ENCODE measurements at regions not wholly inside any gene's neighbourhood (a gene's known extent, or its start where the extent isn't known, plus 50 kb on each side); places are given as distances from the start of the nearest gene placed in this dataset.

DNA sequence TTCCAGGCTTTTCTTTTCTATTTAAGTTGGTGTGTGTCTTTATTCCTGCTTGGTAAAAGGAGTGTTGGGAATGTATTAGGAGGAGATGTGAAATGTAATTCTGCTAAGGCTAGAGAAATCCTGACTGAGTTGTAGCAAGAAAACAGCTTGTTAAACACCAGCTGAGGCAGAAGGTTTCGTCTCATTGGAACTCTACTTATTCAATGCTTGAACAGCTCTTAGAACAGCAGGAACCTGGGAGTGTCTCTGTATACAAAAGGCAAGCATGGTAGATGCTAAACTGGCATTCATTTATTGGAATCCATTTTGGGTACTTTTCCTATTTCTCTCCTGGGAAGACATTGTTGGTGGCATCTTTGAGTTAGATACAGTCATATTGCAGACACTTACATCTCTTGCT, 280.9 kb downstream of the HRH4 start:
- H3K4me3 ChIP-seq (ENCODE audit: low read length), result no peak overlapping the region
- H3K27me3 ChIP-seq (ENCODE audit: insufficient read depth, low read length), result no peaks in the 10 kb centered on the region
- no peaks in the 10 kb centered on the region for H3K9me3 ChIP-seq (ENCODE audit: low read depth, low read length)
- H3K4me1 ChIP-seq (ENCODE audit: insufficient read depth, low read length), result no peaks in the 10 kb centered on the region

- no peak overlapping the region for H3K4me3 ChIP-seq (ENCODE audit: low read length)
- no peaks in the 10 kb centered on the region for H3K4me1 ChIP-seq (ENCODE audit: insufficient read depth, low read length)
- H3K9me3 ChIP-seq (ENCODE audit: low read depth, low read length), result no peaks in the 10 kb centered on the region
- no peaks in the 10 kb centered on the region for H3K27me3 ChIP-seq (ENCODE audit: insufficient read depth, low read length)
Observed at GRCh38 chr18:24741965-24742724, 281.7 kb downstream of the HRH4 start.

- H3K27me3 ChIP-seq (ENCODE audit: insufficient read depth, low read length), result no peaks in the 10 kb centered on the region
- no peaks in the 10 kb centered on the region for H3K9me3 ChIP-seq (ENCODE audit: low read depth, low read length)
- H3K4me1 ChIP-seq (ENCODE audit: insufficient read depth, low read length), result no peaks in the 10 kb centered on the region
Observed at GRCh38 chr18:24754583-24755253, 294.3 kb downstream of the HRH4 start.

GRCh38 chr18:24756385-24756784, 295.9 kb downstream of the HRH4 start:
- no peaks in the 10 kb centered on the region for H3K27me3 ChIP-seq (ENCODE audit: insufficient read depth, low read length)
- no peaks in the 10 kb centered on the region for H3K9me3 ChIP-seq (ENCODE audit: low read depth, low read length)
- no peak overlapping the region for H3K4me3 ChIP-seq (ENCODE audit: low read length)
- H3K4me1 ChIP-seq (ENCODE audit: insufficient read depth, low read length), result no peaks in the 10 kb centered on the region

More at GRCh38 chr18:24754583-24755253, 294.3 kb downstream of the HRH4 start:
- no peak overlapping the region for H3K4me3 ChIP-seq (ENCODE audit: low read length)

DNA sequence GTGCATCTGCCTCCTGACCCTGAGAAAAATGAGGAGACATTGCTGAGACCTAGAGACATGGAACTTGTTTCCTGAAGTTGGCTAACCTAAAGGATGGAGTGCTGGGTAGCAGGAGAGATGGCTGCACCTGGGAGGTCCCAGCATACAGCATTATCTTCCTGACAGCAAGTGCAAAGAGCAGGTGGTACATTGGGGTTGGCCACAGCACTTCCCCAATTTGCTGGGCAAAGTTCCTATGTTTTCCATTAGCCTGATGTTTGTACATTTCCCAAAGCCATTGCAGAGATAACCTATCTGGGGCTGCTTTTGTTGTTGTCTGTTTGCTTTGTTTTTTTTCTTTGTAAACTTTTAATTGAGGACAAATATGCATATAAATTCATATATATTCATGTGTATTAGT, 296.7 kb downstream of the HRH4 start:
- Histone ChIP-seq H3K27me3 (ENCODE audit: insufficient read depth, low read length) (no peaks in the 10 kb centered on the region), H3K9me3 (ENCODE audit: low read depth, low read length) (no peaks in the 10 kb centered on the region), H3K4me1 (ENCODE audit: insufficient read depth, low read length) (no peaks in the 10 kb centered on the region), H3K4me3 (ENCODE audit: low read length) (no peak overlapping the region)

DNA sequence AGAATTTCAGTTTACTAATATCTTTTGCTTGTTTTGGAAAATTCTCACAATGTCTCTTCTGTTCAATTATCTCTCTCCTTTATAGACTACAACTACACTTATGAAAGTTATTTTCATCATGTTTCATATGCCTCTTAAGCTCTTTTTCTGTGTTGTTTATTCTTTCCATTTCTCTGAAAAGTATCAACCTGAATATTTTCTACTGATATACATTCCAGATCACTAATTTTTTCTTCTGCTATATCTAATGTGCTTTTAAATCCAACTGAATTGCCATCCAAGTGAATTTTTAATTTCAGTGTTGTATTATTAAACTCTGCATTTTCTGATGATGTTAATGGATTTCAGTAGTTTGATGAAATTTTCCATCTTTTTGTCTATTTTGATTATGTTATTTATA, 301.3 kb downstream of the HRH4 start:
- Histone ChIP-seq H3K27me3 (ENCODE audit: insufficient read depth, low read length) (no peaks in the 10 kb centered on the region), H3K4me3 (ENCODE audit: low read length) (no peak overlapping the region), H3K4me1 (ENCODE audit: insufficient read depth, low read length) (no peaks in the 10 kb centered on the region), H3K9me3 (ENCODE audit: low read depth, low read length) (no peaks in the 10 kb centered on the region)

DNA sequence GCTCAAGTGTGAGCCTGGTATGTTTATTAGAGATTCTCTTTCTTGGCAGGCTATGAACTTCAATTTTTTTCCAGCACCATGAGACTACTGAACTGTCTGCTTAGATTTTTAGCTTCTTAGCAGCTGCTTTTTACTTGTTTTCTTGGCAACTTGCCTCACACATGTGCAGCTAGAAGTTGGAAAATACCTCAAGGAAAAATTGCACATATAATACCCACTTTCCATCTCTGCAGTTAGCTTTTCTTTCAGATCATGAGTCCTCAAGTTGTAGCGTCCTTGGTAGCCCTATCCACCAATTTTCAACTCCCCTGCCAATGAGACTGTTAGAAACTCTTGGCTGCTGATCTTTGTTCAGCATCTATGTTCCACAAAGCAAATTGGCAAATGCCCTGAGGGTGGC, 302.1 kb downstream of the HRH4 start:
- Histone ChIP-seq H3K4me1 (ENCODE audit: insufficient read depth, low read length) (no peaks in the 10 kb centered on the region), H3K4me3 (ENCODE audit: low read length) (no peak overlapping the region), H3K27me3 (ENCODE audit: insufficient read depth, low read length) (no peaks in the 10 kb centered on the region), H3K9me3 (ENCODE audit: low read depth, low read length) (no peaks in the 10 kb centered on the region)

DNA sequence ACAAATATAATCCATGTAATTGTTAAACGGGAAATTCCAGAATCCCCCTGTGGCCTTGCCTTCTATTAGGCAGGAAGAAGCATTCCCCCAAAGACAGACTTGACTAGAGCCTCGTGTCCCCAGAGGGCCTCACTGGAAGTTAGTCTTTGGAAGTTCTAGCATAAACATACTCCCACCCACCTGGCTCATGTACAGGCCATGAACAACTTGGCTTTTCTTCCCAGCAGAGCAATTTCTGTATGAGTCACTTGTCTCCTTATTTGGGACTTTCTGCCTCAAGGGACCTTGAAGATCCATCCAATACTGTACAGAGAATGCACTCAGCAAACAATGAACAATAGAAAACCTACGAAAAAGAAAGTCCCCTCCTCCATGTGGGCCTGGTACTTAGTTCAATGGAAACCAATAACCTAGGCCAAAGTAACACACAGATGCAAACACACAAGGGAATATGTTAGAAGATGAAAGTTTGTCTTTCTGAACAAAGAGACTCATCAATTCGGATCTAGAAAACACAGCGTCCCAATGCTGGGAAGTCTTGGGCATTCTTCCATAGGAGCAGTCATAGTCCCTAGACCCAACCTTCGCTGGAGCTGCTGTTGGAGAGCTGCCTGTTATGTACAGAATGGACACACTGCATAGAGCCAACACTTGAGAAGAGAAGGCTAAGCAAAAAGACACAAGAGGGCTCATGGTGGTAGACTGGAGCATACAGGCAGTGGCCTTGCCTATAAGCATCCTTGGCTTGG, 303.5 kb downstream of the HRH4 start:
- Histone ChIP-seq H3K4me1 (ENCODE audit: insufficient read depth, low read length) (no peaks in the 10 kb centered on the region), H3K27me3 (ENCODE audit: insufficient read depth, low read length) (no peaks in the 10 kb centered on the region), H3K4me3 (ENCODE audit: low read length) (no peak overlapping the region), H3K9me3 (ENCODE audit: low read depth, low read length) (no peaks in the 10 kb centered on the region)

- no peaks in the 10 kb centered on the region for H3K9me3 ChIP-seq (ENCODE audit: low read depth, low read length)
- no peak overlapping the region for H3K4me3 ChIP-seq (ENCODE audit: low read length)
- no peaks in the 10 kb centered on the region for H3K4me1 ChIP-seq (ENCODE audit: insufficient read depth, low read length)
- no peaks in the 10 kb centered on the region for H3K27me3 ChIP-seq (ENCODE audit: insufficient read depth, low read length)
Observed at GRCh38 chr18:24764766-24765165, 304.3 kb downstream of the HRH4 start.

DNA sequence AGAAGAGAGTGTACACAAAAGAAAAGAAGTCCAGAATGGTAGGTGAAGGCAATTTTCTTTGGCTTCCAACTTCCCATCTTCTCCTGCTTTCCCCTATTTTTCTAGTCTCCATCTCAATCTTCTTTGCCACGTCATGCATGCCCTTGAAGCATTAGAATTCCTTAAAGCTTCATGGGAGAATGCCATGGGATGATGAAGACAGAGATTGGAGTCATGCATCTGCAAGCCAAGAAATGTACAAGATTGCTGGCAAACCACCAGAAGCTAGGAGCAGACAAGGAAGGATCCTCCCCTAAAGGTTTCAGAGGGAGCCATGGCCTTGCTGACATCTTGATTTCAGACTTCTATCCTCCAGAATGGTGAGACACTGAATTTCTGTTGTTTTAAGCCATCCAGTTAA, 305.9 kb downstream of the HRH4 start:
- Histone ChIP-seq H3K27me3 (ENCODE audit: insufficient read depth, low read length) (no peaks in the 10 kb centered on the region), H3K4me3 (ENCODE audit: low read length) (no peak overlapping the region), H3K9me3 (ENCODE audit: low read depth, low read length) (no peaks in the 10 kb centered on the region), H3K4me1 (ENCODE audit: insufficient read depth, low read length) (no peaks in the 10 kb centered on the region)

- no peaks in the 10 kb centered on the region for H3K9me3 ChIP-seq (ENCODE audit: low read depth, low read length)
- no peaks in the 10 kb centered on the region for H3K4me1 ChIP-seq (ENCODE audit: insufficient read depth, low read length)
- no peak overlapping the region for H3K4me3 ChIP-seq (ENCODE audit: low read length)
- H3K27me3 ChIP-seq (ENCODE audit: insufficient read depth, low read length), result no peaks in the 10 kb centered on the region
Observed at GRCh38 chr18:24770311-24771024, 310.0 kb downstream of the HRH4 start.

DNA sequence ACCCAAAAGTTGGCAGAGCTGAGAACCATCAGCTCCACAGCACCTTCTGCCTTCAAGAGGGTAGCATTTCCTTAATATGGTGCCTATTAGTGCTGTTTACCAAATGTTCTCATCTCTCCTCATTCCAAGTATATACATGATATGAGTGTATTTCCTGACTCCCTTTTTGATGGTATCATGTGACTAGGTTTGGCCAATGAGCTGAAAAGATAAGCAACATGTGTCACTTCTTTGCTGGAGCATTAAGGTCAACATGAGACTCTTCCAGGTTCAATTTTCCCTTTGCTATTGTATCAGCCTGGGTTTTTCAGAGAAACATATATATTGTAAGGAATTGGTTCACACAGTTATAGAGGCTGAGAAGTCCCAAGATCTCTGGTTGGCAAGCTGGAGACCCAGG, 310.9 kb downstream of the HRH4 start:
- H3K9me3 ChIP-seq (ENCODE audit: low read depth, low read length), result no peaks in the 10 kb centered on the region
- no peaks in the 10 kb centered on the region for H3K4me1 ChIP-seq (ENCODE audit: insufficient read depth, low read length)

DNA sequence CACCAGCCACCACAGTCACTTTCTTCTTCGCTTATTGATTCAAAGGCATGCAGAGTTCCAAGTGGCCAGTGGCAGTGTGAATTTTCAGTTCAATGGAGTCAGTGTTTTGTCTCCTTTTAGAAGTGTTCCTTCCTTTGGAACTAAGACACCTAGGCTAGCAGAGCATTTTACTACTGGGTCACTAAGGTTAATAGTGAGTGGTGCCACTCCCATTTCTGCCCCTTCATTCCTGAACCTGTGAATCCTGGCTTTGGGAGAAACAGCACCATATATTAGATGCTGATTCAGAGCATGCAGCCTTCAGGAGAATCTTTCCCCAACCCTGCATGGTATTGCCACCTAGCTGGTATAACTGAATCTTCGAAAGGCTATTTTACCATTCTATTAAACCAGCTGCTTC, 312.7 kb downstream of the HRH4 start:
- no peaks in the 10 kb centered on the region for H3K27me3 ChIP-seq (ENCODE audit: insufficient read depth, low read length)
- no peaks in the 10 kb centered on the region for H3K4me1 ChIP-seq (ENCODE audit: insufficient read depth, low read length)
- no peak overlapping the region for H3K4me3 ChIP-seq (ENCODE audit: low read length)
- H3K9me3 ChIP-seq (ENCODE audit: low read depth, low read length), result no peaks in the 10 kb centered on the region

More for the DNA sequence above, 310.9 kb downstream of the HRH4 start:
- Histone ChIP-seq H3K27me3 (ENCODE audit: insufficient read depth, low read length) (no peaks in the 10 kb centered on the region), H3K4me3 (ENCODE audit: low read length) (no peak overlapping the region)

GRCh38 chr18:24776019-24776418, 315.6 kb downstream of the HRH4 start:
- Histone ChIP-seq H3K27me3 (ENCODE audit: insufficient read depth, low read length) (no peaks in the 10 kb centered on the region), H3K9me3 (ENCODE audit: low read depth, low read length) (no peaks in the 10 kb centered on the region), H3K4me1 (ENCODE audit: insufficient read depth, low read length) (no peaks in the 10 kb centered on the region), H3K4me3 (ENCODE audit: low read length) (no peak overlapping the region)

All from mononuclear cell (primary cell).